ENCODE measurements at regions not wholly inside any gene's neighbourhood (a gene's known extent, or its start where the extent isn't known, plus 50 kb on each side); places are given as distances from the start of the nearest gene placed in this dataset.

GRCh38 chr11:103545551-103545950 lies 436.3 kb downstream of the DYNC2H1 start:
- Histone ChIP-seq H3K27ac (no peak overlapping the region), H3K4me3 (no peak overlapping the region), H3K27me3 (no peaks in the 10 kb centered on the region), H3K36me3 (no peaks in the 10 kb centered on the region), H3K4me1 (no peaks in the 10 kb centered on the region), H3K9me3 (peaks cover 0 to 17% of the 10 kb centered on the region in 2 donors)
- DNase-seq (ENCODE audit: low spot score in 2 of 2), result no peak
- TF ChIP-seq POLR2A (IDR thresholded peaks at IDR 0.05), result no peak
- intact Hi-C loops (cut with DNase I; ENCODE audit: low total_unique reads), result no loop called here

- TF ChIP-seq POLR2AphosphoS5 (IDR thresholded peaks at IDR 0.05), result no peak
- TF ChIP-seq POLR2A (IDR thresholded peaks at IDR 0.05), result no peak
- TF ChIP-seq CTCF (IDR thresholded peaks at IDR 0.05), result no peak
Observed at GRCh38 chr11:103546236-103546635, 437.0 kb downstream of the DYNC2H1 start.

GRCh38 chr11:103547024-103547423 lies 437.8 kb downstream of the DYNC2H1 start:
- H3K4me1 ChIP-seq, result no peaks in the 10 kb centered on the region
- no peaks in the 10 kb centered on the region for H3K36me3 ChIP-seq
- H3K27ac ChIP-seq, result no peak overlapping the region
- no peak for DNase-seq (ENCODE audit: low spot score in 2 of 2)
- no peak overlapping the region for H3K4me3 ChIP-seq
- intact Hi-C loops (cut with DNase I; ENCODE audit: low total_unique reads), result no loop called here
- TF ChIP-seq POLR2AphosphoS5 (IDR thresholded peaks at IDR 0.05) (no peak), POLR2A (IDR thresholded peaks at IDR 0.05) (no peak), CTCF (IDR thresholded peaks at IDR 0.05) (no peak)
- H3K9me3 ChIP-seq, result peaks cover 0 to 4% of the 10 kb centered on the region in 2 donors
- no peaks in the 10 kb centered on the region for H3K27me3 ChIP-seq

More at GRCh38 chr11:103546236-103546635, 437.0 kb downstream of the DYNC2H1 start:
- Histone ChIP-seq H3K9me3 (peaks cover 0 to 12% of the 10 kb centered on the region in 2 donors), H3K36me3 (no peaks in the 10 kb centered on the region), H3K27me3 (no peaks in the 10 kb centered on the region), H3K4me3 (no peak overlapping the region), H3K27ac (no peak overlapping the region), H3K4me1 (no peaks in the 10 kb centered on the region)
- no peak for DNase-seq (ENCODE audit: low spot score in 2 of 2)
- intact Hi-C loops (cut with DNase I; ENCODE audit: low total_unique reads), result no loop called here

- H3K27ac ChIP-seq, result no peak overlapping the region
- intact Hi-C loops (cut with DNase I; ENCODE audit: low total_unique reads), result no loop called here
- TF ChIP-seq CTCF (IDR thresholded peaks at IDR 0.05) (no peak), POLR2AphosphoS5 (IDR thresholded peaks at IDR 0.05) (no peak), POLR2A (IDR thresholded peaks at IDR 0.05) (no peak)
Observed at GRCh38 chr11:103547691-103548090, 438.5 kb downstream of the DYNC2H1 start.

GRCh38 chr11:103548838-103549237 lies 439.6 kb downstream of the DYNC2H1 start:
- no peak overlapping the region for H3K4me3 ChIP-seq
- intact Hi-C loops (cut with DNase I; ENCODE audit: low total_unique reads), result no loop called here
- H3K27me3 ChIP-seq, result no peaks in the 10 kb centered on the region
- H3K9me3 ChIP-seq, result no peaks in the 10 kb centered on the region
- no peak overlapping the region for H3K27ac ChIP-seq
- H3K4me1 ChIP-seq, result no peaks in the 10 kb centered on the region
- DNase-seq (ENCODE audit: low spot score in 2 of 2), result no peak
- H3K36me3 ChIP-seq, result no peaks in the 10 kb centered on the region
- TF ChIP-seq POLR2AphosphoS5 (IDR thresholded peaks at IDR 0.05), result no peak
- no peak for TF ChIP-seq CTCF (IDR thresholded peaks at IDR 0.05)
- no peak for TF ChIP-seq POLR2A (IDR thresholded peaks at IDR 0.05)

More at GRCh38 chr11:103547691-103548090, 438.5 kb downstream of the DYNC2H1 start:
- H3K9me3 ChIP-seq, result no peaks in the 10 kb centered on the region
- no peak for DNase-seq (ENCODE audit: low spot score in 2 of 2)
- H3K4me3 ChIP-seq, result no peak overlapping the region
- H3K36me3 ChIP-seq, result no peaks in the 10 kb centered on the region
- H3K27me3 ChIP-seq, result no peaks in the 10 kb centered on the region
- H3K4me1 ChIP-seq, result no peaks in the 10 kb centered on the region

- intact Hi-C loops (cut with DNase I; ENCODE audit: low total_unique reads), result no loop called here
- H3K4me3 ChIP-seq, result no peak overlapping the region
- no peak for TF ChIP-seq CTCF (IDR thresholded peaks at IDR 0.05)
- TF ChIP-seq POLR2AphosphoS5 (IDR thresholded peaks at IDR 0.05), result no peak
- TF ChIP-seq POLR2A (IDR thresholded peaks at IDR 0.05), result no peak
- no peaks in the 10 kb centered on the region for H3K9me3 ChIP-seq
- no peaks in the 10 kb centered on the region for H3K4me1 ChIP-seq
- DNase-seq (ENCODE audit: low spot score in 2 of 2), result no peak
- H3K27me3 ChIP-seq, result no peaks in the 10 kb centered on the region
- H3K36me3 ChIP-seq, result no peaks in the 10 kb centered on the region
- no peak overlapping the region for H3K27ac ChIP-seq
Observed at GRCh38 chr11:103550811-103551210, 441.6 kb downstream of the DYNC2H1 start.
